ENCODE measurements at regions not wholly inside any gene's neighbourhood (a gene's known extent, or its start where the extent isn't known, plus 50 kb on each side); places are given as distances from the start of the nearest gene placed in this dataset.

GRCh38 chr1:224505454-224506093 lies 71.0 kb upstream of the WDR26 start:
- no peak for DNase-seq (ENCODE audit: low read depth)

DNA sequence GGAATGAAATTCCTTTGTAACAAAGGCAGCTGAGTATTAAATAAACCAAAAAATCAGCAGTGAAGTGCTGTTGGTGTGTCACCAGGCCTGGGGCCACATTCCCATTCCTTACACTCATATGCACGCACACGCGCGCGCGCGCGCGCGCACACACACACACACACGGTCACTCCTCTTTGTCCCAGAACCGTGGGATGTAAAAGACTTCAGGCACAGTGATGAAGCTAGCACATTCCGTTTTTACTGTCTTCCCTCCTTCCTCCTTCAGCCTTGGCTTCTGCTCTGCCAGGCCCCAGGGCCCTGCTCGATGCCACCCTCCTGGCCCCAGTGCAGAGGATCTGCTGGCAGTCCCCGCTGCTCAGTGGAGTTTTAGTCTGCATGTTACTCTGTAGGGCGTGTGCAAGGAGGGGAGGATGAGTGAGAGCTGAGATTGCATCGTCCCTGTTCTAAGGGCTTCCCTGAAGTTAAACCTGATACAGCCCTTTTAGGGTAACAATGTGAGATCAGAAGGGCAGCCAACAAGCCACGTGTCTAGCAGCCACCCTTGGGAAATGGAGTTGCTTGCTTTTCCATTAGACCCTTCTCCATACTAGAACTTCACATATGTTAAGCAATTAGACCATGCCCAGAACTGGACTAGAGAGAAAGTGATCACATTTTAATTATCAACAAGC lies 71.7 kb upstream of the WDR26 start:
- no peak for DNase-seq (ENCODE audit: low read depth)

GRCh38 chr1:224507771-224508523 lies 73.3 kb upstream of the WDR26 start:
- DNase-seq (ENCODE audit: low read depth), result no peak

DNA sequence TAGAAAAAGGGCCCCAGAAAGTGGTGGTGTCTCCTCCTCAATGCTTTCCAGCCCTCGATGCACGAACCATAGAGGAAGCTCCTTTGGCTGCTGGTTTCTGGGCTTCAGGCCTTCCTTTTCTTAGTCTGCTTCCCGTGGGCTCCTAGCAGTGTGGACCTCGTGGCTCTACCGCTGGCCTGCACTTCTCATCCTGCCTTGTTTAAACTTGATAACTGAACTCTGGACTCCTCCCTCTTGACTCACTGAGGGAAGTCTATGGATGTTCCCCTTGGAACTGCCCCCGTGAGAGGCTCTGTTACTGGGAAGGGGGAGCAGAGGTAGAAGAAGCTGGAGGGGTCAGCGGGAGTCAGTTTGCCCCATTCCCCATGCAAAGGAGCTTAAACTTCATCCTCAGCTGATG lies 75.3 kb upstream of the WDR26 start:
- peak; percentile 60 for DNase-seq (ENCODE audit: low read depth)

GRCh38 chr1:224510880-224511645 lies 76.5 kb upstream of the WDR26 start:
- DNase-seq (ENCODE audit: low read depth), result peak; percentile 79

- DNase-seq (ENCODE audit: low read depth), result no peak
These were observed 78.1 kb upstream of the WDR26 start for GRCh38 chr1:224512600-224513151.

- DNase-seq (ENCODE audit: low read depth), result no peak
These were observed 78.8 kb upstream of the WDR26 start for GRCh38 chr1:224513383-224513782.

GRCh38 chr1:224513787-224514209 lies 79.2 kb upstream of the WDR26 start:
- DNase-seq (ENCODE audit: low read depth), result peak; percentile 54

- DNase-seq (ENCODE audit: low read depth), result peak; percentile 34
These were observed 82.6 kb upstream of the WDR26 start for GRCh38 chr1:224517171-224517570.

- no peak for DNase-seq (ENCODE audit: low read depth)
These were observed 83.9 kb upstream of the WDR26 start for GRCh38 chr1:224518528-224518927.

GRCh38 chr1:224519874-224520273 lies 85.3 kb upstream of the WDR26 start:
- peak; percentile 27 for DNase-seq (ENCODE audit: low read depth)

GRCh38 chr1:224520808-224521207 lies 86.2 kb upstream of the WDR26 start:
- DNase-seq (ENCODE audit: low read depth), result no peak

- no peak for DNase-seq (ENCODE audit: low read depth)
These were observed 87.5 kb upstream of the WDR26 start for GRCh38 chr1:224521904-224522734.

DNA sequence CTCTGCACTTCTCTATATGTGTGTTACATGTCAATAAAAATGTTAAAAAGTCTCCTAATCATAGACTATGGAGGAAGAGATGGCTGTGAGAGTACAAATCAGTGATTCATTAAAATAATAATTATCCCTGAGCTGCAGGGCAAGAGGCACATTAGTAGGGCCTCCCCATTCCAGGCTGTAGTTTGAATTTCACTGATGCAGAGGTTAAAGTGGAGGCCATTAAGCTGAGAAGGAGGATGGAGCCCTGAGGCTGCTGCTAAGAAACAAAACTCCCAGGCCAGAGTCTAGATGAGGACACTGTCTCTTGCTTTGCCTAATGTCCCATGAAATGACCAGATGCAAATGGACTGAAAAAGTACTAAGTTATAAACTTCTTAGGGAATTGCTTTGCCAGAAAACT lies 89.1 kb upstream of the WDR26 start:
- DNase-seq (ENCODE audit: low read depth), result no peak

DNA sequence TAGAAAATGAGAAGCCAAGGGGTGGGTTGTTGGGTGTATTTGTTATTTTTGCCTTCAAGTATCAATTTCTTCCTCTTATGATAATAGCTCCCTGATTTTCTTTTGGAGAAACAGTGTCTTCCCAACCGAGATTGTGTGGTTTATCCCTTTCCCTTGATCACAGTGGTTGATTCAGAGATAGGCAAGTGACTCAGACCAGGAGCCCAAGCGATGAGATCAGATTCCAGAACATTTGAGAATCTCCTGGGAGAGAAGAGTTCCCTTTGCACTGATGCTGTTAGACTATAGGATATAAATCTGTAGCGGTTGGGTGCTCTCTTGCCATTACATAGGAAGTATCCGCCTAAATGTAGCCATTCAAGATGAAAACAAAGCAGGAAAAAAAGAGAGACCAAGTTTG lies 90.1 kb upstream of the WDR26 start:
- DNase-seq (ENCODE audit: low read depth), result peak; percentile 63

- no peak for DNase-seq (ENCODE audit: low read depth)
These were observed 90.6 kb upstream of the CNIH3 start for GRCh38 chr1:224525411-224526040.

GRCh38 chr1:224526771-224527170 lies 89.3 kb upstream of the CNIH3 start:
- no peak for DNase-seq (ENCODE audit: low read depth)

DNA sequence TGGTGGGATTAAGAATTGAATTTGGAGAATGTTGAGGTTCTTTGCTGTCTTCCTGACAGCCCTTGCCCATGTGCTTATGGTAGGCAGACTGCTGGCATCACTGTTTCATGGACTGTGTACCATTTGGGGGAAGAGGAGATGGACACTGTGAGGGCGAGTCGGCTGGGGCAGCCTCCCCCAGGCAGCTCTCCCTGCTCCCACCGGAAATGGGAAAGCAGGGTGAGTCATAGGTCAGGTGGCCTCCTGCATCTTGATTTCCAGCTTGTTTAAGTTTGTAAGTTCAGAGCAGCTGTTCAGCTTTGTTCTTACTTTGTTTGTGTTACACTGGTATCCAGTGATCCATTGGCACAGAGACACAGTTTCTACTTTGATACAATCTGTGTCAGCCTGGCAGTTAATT lies 87.2 kb upstream of the CNIH3 start:
- peak; percentile 82 for DNase-seq (ENCODE audit: low read depth)

DNA sequence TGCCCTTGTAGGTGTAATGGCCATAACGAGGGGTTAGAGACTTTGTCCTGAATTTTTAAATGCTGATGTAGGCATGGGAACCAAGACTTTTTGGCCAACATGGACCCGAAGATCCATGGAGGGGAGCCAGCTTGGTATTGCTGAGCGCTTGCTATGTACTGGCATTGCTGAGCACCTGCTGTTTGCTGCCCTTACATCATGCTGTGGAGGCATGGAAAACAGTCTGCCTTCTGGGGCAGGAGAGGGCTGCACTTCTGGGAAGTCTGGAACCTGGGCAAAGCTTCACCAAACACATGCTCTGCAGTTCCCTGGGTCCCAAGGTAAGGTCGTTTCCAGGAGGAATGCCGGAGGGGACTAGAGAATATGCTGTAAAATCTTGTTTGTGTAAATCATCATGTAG lies 86.3 kb upstream of the CNIH3 start:
- DNase-seq (ENCODE audit: low read depth), result no peak

DNA sequence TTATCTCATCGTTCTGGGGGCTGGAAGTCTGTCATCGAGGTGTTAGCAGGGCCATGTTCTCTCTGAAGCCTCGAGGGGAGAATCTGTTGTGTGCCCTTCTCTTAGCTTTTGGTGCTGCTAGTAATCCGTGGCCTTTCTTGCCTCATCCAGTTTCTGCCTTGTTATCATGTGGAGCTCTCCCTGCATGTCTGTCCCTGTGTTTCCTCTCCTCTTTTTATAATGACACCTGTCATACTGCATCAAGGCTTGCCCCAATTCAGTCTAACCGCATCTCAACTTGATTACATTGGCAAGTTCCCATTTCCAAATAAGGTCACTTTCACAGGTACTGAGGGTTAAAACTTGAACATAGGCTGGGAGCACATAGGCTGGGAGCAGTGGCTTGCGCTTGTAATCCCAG lies 82.6 kb upstream of the CNIH3 start:
- DNase-seq (ENCODE audit: low read depth), result no peak

- no peak for DNase-seq (ENCODE audit: low read depth)
These were observed 81.4 kb upstream of the CNIH3 start for GRCh38 chr1:224534731-224535130.
